ENCODE measurements at regions not wholly inside any gene's neighbourhood (a gene's known extent, or its start where the extent isn't known, plus 50 kb on each side); places are given as distances from the start of the nearest gene placed in this dataset.

DNA sequence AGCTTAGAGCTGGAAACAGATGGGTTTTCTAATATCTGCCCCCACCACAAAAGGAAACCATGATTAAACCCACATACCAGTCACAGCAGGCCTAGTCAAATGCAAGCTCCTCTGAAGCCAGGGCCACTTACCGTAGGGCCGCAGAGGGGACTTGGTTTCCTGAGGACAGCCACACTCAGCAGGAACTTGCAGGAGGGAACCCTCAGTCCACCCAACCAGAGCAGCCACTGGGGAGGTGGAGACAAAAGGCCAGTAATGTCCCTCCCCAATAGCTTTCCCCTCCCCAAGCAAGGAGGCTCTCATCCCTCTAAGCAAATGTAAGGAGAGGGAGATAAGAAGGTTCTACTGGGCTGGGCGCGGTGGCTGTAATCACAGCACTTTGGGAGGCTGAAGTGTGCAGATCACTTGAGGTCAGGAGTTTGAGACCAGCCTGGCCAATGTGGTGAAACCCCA, 384.4 kb upstream of the JARID2 start:
- POLR2A ChIA-PET: no interaction called here
- BruUV-seq (replicated peaks): no TSS peak
- RAD21 ChIA-PET (ENCODE audit: low non-redundant PET in 1 of 2, low total read pairs in 2 of 2, uncharacterized antibody in 2 of 2, unreplicated experiment in 2 of 2): no interaction called here
- Histone ChIP-seq H3K9ac (ENCODE audit: low read length) (no peak overlapping the region), H2AFZ (ENCODE audit: low read depth, low read length, poor library complexity, severe bottlenecking) (no peak overlapping the region), H3K9me3 (ENCODE audit: control insufficient read depth in 1 of 2, insufficient read depth in 1 of 2, low read depth in 1 of 2, low read length in 2 of 2) (no peaks in the 10 kb centered on the region), H3K27me3 (ENCODE audit: insufficient read depth, low read length) (no peaks in the 10 kb centered on the region), H3K4me3 (replicated peaks in 1 of 2; ENCODE audit: low read depth in 1 of 2, low read length in 2 of 2) (no peak overlapping the region), H3K36me3 (ENCODE audit: control insufficient read depth in 1 of 2, insufficient read depth in 2 of 2, low read length in 2 of 2) (no peaks in the 10 kb centered on the region), H3K79me2 (ENCODE audit: insufficient read depth, low read length) (no peaks in the 10 kb centered on the region), H3K27ac (ENCODE audit: low read depth, low read length) (no peak overlapping the region), H3K9me2 (ENCODE audit: insufficient read depth) (no peaks in the 10 kb centered on the region), H3K4me1 (ENCODE audit: control insufficient read depth in 1 of 2, insufficient read depth in 2 of 2, low read length in 2 of 2) (no peaks in the 10 kb centered on the region), H3K4me2 (ENCODE audit: low read length) (no peak overlapping the region), H4K20me1 (ENCODE audit: insufficient read depth) (no peaks in the 10 kb centered on the region)
- TF ChIP-seq ZFX (IDR thresholded peaks at IDR 0.05) (no peak), CBX3 (IDR thresholded peaks at IDR 0.05; ENCODE audit: low read depth) (no peak), YY1 (IDR thresholded peaks at IDR 0.05; ENCODE audit: extremely low read depth, insufficient replicate concordance, low read depth, low read length) (no peak), EZH2 (IDR thresholded peaks at IDR 0.05) (no peak), FOSL1 (IDR thresholded peaks at IDR 0.05; ENCODE audit: low read depth) (no peak), POLR2AphosphoS5 (IDR thresholded peaks at IDR 0.05; ENCODE audit: low read depth, low read length) (no peak), RAD21 (IDR thresholded peaks at IDR 0.05; ENCODE audit: low read depth) (no peak), ELF1 (IDR thresholded peaks at IDR 0.05; ENCODE audit: borderline replicate concordance, low read depth) (no peak), SRF (IDR thresholded peaks at IDR 0.05; ENCODE audit: low read depth) (no peak), ZNF274 (IDR thresholded peaks at IDR 0.05; ENCODE audit: low read depth, low read length) (no peak), CEBPB (IDR thresholded peaks at IDR 0.05; ENCODE audit: low read depth) (no peak), POLR2A (IDR thresholded peaks at IDR 0.05; ENCODE audit: borderline replicate concordance, extremely low read depth, insufficient read depth, insufficient read length) (no peak), SIN3A (IDR thresholded peaks at IDR 0.05; ENCODE audit: low read depth) (no peak), SP1 (IDR thresholded peaks at IDR 0.05; ENCODE audit: low read depth) (no peak)
- TF ChIP-seq, protein P1, sequence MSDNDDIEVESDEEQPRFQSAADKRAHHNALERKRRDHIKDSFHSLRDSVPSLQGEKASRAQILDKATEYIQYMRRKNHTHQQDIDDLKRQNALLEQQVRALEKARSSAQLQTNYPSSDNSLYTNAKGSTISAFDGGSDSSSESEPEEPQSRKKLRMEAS (IDR thresholded peaks at IDR 0.05): no peak
- TF ChIP-seq, protein P2, sequence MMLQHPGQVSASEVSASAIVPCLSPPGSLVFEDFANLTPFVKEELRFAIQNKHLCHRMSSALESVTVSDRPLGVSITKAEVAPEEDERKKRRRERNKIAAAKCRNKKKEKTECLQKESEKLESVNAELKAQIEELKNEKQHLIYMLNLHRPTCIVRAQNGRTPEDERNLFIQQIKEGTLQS (IDR thresholded peaks at IDR 0.05): no peak
- TF ChIP-seq, protein P3, sequence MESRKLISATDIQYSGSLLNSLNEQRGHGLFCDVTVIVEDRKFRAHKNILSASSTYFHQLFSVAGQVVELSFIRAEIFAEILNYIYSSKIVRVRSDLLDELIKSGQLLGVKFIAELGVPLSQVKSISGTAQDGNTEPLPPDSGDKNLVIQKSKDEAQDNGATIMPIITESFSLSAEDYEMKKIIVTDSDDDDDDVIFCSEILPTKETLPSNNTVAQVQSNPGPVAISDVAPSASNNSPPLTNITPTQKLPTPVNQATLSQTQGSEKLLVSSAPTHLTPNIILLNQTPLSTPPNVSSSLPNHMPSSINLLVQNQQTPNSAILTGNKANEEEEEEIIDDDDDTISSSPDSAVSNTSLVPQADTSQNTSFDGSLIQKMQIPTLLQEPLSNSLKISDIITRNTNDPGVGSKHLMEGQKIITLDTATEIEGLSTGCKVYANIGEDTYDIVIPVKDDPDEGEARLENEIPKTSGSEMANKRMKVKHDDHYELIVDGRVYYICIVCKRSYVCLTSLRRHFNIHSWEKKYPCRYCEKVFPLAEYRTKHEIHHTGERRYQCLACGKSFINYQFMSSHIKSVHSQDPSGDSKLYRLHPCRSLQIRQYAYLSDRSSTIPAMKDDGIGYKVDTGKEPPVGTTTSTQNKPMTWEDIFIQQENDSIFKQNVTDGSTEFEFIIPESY (IDR thresholded peaks at IDR 0.05; ENCODE audit: extremely low read depth, insufficient replicate concordance, low read length): no peak
- TF ChIP-seq, protein P4, sequence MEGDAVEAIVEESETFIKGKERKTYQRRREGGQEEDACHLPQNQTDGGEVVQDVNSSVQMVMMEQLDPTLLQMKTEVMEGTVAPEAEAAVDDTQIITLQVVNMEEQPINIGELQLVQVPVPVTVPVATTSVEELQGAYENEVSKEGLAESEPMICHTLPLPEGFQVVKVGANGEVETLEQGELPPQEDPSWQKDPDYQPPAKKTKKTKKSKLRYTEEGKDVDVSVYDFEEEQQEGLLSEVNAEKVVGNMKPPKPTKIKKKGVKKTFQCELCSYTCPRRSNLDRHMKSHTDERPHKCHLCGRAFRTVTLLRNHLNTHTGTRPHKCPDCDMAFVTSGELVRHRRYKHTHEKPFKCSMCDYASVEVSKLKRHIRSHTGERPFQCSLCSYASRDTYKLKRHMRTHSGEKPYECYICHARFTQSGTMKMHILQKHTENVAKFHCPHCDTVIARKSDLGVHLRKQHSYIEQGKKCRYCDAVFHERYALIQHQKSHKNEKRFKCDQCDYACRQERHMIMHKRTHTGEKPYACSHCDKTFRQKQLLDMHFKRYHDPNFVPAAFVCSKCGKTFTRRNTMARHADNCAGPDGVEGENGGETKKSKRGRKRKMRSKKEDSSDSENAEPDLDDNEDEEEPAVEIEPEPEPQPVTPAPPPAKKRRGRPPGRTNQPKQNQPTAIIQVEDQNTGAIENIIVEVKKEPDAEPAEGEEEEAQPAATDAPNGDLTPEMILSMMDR (IDR thresholded peaks at IDR 0.05 in 2 of 3, conservative IDR thresholded peaks at IDR 0.05 in 1 of 3; ENCODE audit: borderline replicate concordance in 1 of 3, insufficient read depth in 1 of 3, low read depth in 2 of 3, low read length in 2 of 3): no peak
- TF ChIP-seq, protein P5, sequence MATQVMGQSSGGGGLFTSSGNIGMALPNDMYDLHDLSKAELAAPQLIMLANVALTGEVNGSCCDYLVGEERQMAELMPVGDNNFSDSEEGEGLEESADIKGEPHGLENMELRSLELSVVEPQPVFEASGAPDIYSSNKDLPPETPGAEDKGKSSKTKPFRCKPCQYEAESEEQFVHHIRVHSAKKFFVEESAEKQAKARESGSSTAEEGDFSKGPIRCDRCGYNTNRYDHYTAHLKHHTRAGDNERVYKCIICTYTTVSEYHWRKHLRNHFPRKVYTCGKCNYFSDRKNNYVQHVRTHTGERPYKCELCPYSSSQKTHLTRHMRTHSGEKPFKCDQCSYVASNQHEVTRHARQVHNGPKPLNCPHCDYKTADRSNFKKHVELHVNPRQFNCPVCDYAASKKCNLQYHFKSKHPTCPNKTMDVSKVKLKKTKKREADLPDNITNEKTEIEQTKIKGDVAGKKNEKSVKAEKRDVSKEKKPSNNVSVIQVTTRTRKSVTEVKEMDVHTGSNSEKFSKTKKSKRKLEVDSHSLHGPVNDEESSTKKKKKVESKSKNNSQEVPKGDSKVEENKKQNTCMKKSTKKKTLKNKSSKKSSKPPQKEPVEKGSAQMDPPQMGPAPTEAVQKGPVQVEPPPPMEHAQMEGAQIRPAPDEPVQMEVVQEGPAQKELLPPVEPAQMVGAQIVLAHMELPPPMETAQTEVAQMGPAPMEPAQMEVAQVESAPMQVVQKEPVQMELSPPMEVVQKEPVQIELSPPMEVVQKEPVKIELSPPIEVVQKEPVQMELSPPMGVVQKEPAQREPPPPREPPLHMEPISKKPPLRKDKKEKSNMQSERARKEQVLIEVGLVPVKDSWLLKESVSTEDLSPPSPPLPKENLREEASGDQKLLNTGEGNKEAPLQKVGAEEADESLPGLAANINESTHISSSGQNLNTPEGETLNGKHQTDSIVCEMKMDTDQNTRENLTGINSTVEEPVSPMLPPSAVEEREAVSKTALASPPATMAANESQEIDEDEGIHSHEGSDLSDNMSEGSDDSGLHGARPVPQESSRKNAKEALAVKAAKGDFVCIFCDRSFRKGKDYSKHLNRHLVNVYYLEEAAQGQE (IDR thresholded peaks at IDR 0.05; ENCODE audit: low read depth): no peak
- DNase-seq (ENCODE audit: low read depth, low spot score) (no peak), ATAC-seq (no peak)
- CTCF ChIA-PET: no interaction called here
- intact Hi-C loops (cut with micrococcal nuclease): no loop called here

Measured in HCT116 (cell line).